OCI-LY7 (cell line): ENCODE measurements at regions not wholly inside any gene's neighbourhood (a gene's known extent, or its start where the extent isn't known, plus 50 kb on each side); places are given as distances from the start of the nearest gene placed in this dataset.

Source experiments
- CTCF ChIP-seq: fragments of 200-600 bp; sonication (generic); conservative IDR thresholded peaks from 2 replicates; pipeline ENCODE4 v1.5.1; 2014; ENCODE audit warnings: mild to moderate bottlenecking, antibody characterized with exemption, low read length, moderate library complexity, mixed read lengths
- EZH2phosphoT487 ChIP-seq: fragments of 200-600 bp; sonication (generic); IDR thresholded peaks from 2 replicates; pipeline ENCODE4 v1.6.1; 2018; ENCODE audit warnings: low read depth, borderline replicate concordance, mild to moderate bottlenecking, mixed run types, antibody characterized with exemption, low read length, moderate library complexity, mixed read lengths

DNA sequence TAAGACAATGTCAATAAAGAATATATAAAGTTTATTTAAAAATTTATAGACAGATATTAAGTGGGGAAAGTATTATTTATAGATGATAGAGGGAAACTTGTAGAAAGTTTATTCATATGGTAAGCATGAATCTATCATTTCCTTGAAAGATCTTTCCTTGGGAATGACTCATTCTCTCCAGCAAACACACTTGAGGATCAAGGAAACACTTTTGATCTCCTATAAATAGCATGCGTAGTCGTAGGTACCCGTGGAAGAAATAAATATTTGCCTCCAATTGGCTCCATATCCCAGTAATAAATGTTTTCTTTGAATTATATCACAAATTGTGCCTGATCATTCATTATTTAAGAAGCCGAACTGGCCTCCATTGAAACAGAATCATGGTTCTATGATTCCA lies 483.4 kb downstream of the RNF144A start:
- TF ChIP-seq EZH2phosphoT487 (no peak), CTCF (no peak)
